ENCODE measurements at regions not wholly inside any gene's neighbourhood (a gene's known extent, or its start where the extent isn't known, plus 50 kb on each side); places are given as distances from the start of the nearest gene placed in this dataset.
"Not testable (repeated sequence)": the region's sequence is repeated elsewhere in the genome, so short reads cannot be mapped to it uniquely, and the experiment has no call there.

DNA sequence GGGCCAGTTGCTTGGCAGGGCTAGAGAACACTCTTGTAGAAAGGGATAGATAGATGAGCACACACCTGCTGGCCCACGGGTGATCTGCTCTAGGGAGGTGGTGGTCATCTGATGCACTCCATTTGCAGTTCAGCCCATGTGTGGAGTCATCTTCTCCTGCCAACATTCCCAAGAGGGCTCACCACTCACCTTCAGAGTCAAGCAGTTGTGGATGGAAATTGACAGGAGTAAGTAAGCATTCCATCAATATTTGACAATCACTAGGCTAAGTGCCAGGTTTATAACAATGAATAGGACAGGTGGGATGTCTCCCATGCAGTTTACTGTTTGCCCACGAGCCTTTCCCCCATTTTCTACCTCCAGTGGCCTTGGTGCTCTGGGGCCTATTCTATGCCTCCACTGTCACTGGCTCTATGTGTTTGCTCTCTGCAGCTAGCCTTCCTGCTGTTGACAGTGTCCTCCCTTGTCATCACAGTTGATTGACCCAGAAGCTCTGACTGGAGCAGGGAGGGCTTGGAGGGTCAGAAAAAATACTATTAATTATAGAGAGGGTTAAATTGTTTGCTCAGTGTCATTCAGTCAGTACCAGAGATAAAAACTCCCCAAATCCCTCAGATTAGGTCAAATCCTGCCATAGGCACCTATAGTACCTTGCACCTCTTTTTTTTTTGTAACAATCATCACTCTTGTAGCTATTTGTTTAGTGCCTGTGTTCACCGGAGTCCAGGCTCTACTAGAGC lies 134.6 kb upstream of the PZP start:
- in situ Hi-C loops (cut with HindIII; ENCODE audit: low sequenced_read_pairs), result no loop called here

DNA sequence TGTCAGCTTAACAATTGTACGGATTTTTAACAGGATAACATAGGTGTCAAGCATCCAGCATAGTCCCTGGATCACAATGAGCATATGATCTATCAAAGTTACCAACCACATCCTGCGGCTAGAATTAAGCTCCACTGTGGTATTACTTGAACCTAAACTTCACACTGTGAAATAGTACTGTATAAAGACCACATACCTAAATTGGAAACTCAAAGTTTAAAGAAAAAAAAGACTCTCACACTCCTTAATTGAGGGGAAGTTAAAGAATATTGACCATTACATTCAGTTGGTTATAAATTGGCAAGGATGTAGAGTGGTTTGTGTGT lies 133.0 kb upstream of the PZP start:
- in situ Hi-C loops (cut with HindIII; ENCODE audit: low sequenced_read_pairs), result no loop called here

DNA sequence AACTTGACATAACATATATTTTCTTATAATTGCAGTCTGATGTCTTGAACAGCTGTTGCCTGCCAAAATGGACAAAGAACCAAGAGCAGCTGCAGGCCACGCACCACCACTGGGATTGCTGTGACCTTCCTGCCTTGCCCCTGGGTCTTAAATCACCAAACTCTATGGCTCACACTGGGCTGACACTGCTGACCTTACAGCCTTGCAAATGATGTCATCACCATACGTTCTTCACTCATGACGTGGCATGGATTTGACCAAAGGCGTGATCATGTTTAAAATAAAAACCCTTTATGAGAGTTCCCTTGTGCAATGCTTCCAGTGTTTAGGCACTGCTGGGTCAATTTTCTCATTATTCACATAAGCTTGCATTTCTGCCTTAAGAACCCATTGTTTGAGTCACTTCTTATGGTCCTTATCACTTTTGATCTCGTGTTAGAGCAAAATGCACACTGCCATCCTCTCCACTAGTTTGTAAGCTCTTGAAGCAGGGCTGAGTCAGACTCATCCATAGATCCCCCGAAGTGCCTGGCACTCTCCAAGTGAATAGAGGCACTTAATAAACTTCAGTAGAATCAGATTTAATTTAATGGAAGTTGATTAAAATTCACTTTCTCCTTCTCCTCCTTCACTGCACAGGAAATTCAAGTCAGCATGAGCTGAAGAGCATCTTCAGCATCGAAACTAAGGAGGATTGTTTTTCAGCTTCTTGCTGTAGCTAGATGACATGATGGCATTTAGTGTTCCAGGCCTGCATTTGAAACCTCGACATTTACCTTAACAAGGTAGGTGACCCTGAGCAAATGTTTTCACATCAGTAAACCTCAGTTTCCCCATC lies 132.4 kb upstream of the PZP start:
- in situ Hi-C loops (cut with HindIII; ENCODE audit: low sequenced_read_pairs), result no loop called here

DNA sequence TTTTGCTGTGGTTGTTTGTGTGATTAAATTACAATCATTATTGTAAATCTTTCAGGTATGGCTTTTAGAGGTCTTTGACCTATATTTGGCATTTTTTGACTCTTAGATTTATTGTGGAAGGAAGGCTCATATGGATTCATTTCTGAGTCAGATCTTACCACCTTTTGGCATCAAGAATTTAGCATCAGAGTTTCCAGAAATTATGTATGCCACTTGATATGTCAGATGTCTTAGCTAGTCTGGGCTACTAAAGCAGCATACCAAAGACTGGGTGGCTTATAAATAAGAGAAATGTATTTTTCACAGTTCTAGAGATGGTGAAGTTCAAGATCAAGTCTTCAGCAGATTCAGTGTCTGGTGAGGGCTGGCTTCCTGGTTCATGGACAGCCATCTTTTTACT lies 129.5 kb upstream of the PZP start:
- in situ Hi-C loops (cut with HindIII; ENCODE audit: low sequenced_read_pairs), result no loop called here

DNA sequence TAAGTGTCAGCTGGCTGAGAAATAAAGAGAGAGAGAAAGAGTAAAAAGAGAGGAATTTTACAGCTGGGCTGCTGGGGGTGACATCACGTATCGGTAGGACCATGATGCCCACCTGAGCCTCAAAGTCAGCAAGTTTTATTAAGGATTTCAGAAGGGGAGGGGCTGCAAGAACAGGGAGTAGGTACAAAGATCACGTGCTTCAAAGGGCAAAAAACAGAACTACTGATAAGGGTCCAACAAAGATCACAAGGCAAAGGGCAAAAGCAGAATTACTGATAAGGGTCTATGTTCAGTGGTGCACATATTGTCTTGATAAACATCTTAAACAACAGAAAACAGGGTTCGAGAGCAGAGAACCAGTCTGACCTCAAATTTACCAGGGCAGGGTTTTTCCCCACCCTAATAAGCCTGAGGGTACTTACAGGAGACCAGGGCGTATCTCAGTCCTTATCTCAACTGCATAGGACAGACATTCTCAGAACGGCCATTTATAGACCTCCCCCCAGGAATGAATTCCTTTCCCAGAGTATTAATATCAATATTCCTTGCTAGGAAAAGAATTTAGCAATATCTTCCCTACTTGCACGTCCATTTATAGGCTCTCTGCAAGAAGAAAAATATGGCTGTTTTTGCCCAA lies 128.3 kb upstream of the PZP start:
- in situ Hi-C loops (cut with HindIII; ENCODE audit: low sequenced_read_pairs), result not testable (repeated sequence)

DNA sequence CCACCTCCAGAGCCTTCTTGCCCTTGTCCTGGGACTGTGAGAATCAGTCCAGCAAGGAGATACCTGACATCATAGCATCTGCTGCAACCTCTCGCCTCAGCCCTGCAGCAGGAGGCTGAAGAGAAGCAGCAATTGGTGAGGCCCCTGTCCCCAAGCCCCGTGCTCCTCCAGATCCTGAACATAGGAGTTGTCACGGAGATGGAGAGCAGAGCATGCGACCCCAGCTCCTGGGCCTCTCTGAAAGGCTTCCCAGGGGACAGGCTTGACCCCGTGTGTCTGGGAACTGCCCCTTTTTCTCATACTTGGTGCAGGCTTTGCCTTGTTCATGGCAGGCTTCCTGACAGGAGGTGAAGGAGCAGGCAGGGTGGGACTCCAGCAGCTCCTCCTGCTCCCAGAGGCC lies 127.7 kb upstream of the PZP start:
- in situ Hi-C loops (cut with HindIII; ENCODE audit: low sequenced_read_pairs), result no loop called here

DNA sequence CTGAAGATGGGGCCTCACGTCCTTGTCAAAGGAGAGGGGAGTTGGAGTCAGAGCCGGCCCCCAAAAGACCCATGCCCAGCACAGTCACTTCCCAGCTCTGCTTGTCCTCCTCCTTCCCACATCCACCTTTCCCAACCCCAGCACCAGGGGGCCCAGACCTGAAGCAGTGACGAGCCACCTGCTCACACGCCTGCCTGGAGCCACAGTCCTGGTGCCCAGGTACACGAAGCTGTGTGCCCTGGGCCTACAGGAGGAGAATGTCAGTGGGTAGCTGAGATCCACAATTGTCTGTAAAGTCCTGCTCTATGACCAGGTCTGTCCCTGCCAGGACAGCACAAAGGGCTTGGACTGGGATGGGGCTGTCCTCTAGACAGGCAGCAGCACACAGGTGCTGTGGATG lies 126.8 kb upstream of the PZP start:
- in situ Hi-C loops (cut with HindIII; ENCODE audit: low sequenced_read_pairs), result no loop called here

DNA sequence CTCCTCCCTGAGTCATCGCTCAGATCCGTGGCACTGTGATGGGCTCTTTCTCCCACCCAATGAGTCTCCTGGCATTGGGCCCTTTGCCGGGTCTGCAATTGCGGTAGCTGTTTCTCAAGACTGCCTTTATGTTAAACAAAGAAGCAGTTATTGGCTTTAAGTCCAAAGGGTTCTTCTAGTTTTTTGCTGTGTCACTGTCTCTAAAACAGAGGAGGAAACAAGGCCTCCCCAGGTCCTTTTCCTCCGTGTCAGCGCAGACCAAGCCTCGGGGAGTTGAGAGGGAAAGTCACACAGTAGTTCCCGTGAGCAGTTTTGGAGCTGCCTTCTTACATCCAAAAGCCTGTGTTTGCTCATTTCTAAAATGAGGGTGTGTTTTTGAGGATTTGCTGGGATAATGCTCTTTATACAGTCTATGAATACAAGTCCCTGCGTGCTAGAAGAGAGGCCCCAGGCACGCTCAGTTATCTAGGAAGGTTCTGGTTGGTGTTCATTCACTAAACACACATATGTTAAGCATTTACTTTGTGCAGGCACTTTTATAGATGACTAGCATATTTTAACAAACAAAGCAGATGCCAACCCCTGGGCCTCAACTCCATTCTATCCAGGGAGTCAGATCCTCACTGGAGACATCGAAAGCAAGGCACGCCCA lies 126.0 kb upstream of the PZP start:
- in situ Hi-C loops (cut with HindIII; ENCODE audit: low sequenced_read_pairs), result no loop called here

DNA sequence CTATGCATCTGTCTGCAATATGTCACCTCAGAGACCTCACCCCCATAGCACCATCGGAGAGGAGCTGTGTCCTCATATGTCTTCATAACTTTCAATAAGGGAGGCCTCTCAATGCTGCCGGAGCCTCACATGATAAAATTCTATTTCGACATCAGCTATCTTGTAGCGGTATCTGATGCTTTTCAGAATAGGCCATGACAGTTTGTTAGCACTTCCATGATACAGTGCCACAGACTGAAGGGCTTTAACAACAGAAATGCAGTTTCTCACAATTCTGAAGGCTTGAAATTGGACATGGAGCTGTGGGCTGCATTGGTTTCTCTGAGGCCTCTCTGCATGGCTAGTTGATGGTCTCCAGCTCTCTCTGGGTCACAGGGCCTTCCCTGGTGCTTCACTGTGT lies 125.0 kb upstream of the PZP start:
- in situ Hi-C loops (cut with HindIII; ENCODE audit: low sequenced_read_pairs), result no loop called here

DNA sequence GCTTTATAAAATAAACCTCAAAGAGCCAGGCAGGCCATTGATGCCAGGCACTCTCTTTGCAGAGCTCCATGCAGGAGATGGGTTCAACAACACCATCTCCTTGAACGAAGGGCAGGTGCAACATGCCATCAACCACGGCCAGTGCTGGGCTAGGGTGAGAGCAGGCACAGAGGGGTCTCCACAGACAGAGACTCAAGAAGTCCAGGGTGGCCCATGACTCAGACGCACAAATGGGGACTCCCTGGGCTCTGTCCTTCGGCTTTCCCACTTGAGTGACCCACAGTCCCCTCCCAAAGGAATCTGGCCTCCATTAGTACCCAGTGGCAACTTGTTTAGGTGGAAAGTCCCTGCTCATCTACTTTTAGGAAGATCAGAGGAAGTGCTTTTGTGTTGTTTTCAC lies 124.4 kb upstream of the PZP start:
- in situ Hi-C loops (cut with HindIII; ENCODE audit: low sequenced_read_pairs), result no loop called here

DNA sequence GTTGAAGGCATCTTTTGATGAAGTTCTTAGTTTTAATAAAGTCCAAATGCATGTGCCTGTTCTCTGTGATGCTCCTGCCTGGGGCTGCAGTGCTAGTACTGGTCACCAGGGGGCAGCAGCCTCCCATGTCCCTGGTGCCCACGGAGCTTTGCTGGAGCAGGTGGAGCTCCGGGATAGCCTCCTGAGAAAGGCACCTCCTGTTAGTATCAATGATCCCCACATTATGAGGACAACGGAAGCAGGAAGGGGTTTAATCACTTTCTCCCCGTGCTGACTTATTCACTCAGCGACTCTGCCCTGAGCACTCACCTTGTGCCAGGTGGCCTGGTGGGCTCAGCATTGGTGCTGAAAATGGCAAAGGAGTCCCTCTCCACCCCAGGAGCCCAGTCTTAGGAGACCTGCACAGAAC lies 123.0 kb upstream of the PZP start:
- in situ Hi-C loops (cut with HindIII; ENCODE audit: low sequenced_read_pairs), result no loop called here

DNA sequence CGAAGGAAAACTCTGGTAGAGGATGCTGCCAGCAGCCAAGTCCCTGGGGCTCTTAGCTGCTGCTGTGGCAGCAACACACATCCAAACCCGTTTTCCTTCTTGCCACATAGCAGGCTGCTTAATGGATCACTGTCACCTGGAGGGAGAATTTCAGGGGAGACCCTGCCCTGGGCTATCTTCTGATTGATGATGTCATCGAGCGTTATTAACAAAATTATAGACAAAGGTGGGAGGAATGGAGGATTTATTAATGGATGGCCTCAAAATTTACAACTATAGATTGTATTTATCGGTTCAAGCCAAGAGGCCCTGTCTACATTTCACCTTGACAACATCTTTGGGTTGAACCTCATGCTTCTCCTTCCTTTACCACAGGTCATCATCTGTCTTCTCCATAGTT lies 120.8 kb upstream of the PZP start:
- in situ Hi-C loops (cut with HindIII; ENCODE audit: low sequenced_read_pairs), result no loop called here

DNA sequence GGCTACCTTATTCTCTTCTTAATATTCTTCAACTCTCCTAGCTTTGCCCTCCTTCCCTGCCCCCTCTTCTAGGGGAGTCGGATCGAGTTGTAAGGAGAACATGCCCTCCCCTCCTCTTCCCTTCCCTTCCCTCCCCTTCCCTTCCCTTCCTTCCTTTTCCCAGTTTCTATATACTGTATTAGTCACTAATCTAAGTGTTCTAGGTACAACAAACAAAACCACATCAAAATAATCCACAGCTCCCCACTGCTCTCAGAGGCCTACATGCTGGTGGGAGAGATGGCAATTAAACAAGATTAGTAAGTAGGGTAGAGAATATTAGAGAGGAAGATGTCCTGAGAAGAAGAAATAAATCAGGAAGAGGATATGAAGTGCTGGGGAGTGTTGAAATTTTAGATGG lies 119.9 kb upstream of the PZP start:
- in situ Hi-C loops (cut with HindIII; ENCODE audit: low sequenced_read_pairs), result no loop called here

DNA sequence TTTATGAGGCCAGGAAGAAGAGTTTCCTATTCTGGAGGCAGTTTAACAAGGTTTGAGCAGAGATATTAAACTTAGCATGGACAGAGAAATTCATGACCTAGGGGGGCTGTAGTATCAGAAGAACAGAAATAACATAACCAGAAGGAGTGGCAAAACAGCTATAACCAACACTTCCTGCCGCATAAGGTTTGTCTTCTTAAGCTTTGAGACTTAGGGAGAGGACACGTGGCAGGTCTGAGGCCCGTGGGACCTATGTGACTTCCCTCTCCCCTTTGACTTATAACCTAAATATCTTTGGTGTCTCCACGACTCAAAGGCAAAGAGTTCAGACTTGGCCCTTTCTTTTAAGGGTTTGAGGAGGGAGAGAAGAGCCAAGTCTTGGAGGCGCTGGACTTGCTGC lies 119.1 kb upstream of the PZP start:
- in situ Hi-C loops (cut with HindIII; ENCODE audit: low sequenced_read_pairs), result no loop called here

DNA sequence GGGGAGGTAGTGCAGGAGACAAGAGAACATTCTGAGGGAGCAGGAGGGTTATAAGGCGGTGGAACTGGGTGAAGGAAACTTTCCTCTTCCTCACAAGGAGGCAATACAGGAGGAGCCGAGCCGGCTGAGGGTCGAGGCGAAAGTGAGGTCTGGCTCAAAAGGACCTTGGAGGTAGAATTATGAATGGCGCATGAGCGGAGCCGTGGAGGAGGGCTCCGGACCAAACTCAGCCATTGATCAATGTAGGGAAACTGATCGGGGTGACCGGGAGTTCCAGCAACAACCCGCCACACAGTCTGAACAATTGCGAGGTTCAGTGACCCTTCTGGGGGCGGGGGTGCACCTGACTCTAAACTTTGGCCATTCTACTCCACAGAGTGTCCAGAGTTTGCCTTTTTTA lies 118.7 kb upstream of the PZP start:
- in situ Hi-C loops (cut with HindIII; ENCODE audit: low sequenced_read_pairs), result not testable (repeated sequence)

DNA sequence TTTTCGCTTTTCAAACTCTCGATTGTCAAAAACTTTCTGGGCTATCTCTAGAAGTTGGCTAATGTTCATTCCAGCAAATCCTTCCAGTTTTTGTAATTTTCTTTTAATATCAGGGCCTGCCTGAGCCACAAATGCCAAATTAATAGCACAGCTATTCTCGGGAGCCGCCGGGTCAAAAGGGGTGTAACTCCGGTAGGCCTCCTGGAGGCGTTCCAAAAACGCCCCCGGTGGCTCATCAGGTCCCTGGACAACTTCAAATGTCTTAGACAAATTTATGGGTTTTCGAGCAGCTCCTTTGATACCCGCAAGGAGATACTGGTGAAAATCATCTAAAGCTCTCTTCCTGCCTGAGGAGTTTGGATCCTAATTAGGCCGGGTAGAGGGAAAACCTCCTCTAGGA lies 117.9 kb upstream of the PZP start:
- in situ Hi-C loops (cut with HindIII; ENCODE audit: low sequenced_read_pairs), result no loop called here

DNA sequence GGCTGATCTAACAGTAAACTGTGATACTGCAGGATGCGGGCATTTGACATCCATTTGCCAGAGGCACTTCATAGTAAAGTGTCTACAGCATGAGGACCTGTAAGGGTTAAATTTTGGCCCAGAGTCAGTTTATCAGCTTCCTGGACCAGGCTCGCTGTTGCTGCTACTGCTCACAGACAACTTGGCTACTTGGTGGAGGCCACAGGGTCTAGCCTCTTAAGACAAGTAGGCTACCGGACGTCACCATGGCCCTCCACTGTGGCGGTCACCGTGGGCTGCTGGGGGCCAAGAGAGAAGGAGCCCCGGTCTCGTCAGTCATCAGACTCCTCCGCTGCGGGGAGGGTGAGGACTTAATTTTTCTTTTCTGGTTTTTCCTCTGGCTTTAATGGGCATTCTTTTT lies 117.3 kb upstream of the PZP start:
- in situ Hi-C loops (cut with HindIII; ENCODE audit: low sequenced_read_pairs), result no loop called here

DNA sequence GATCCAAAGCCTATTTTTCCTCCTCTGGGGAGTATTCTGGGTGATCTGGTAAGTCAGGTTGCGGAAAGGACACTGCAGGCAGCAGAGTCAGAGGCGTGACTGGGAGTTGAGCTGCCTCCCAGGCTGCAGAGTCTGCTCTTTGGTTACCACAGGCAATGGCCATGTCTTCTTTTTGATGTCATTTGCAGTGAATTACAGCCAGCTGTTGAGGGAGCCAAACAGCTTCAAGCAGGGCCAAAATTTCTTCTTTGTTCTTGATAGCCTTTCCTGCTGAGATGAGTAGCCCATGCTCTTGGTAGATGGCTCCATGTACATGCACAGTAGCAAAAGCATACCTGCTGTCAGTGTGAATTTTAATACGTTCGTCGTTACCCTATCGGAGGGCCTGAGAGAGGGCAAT lies 116.6 kb upstream of the PZP start:
- in situ Hi-C loops (cut with HindIII; ENCODE audit: low sequenced_read_pairs), result no loop called here

DNA sequence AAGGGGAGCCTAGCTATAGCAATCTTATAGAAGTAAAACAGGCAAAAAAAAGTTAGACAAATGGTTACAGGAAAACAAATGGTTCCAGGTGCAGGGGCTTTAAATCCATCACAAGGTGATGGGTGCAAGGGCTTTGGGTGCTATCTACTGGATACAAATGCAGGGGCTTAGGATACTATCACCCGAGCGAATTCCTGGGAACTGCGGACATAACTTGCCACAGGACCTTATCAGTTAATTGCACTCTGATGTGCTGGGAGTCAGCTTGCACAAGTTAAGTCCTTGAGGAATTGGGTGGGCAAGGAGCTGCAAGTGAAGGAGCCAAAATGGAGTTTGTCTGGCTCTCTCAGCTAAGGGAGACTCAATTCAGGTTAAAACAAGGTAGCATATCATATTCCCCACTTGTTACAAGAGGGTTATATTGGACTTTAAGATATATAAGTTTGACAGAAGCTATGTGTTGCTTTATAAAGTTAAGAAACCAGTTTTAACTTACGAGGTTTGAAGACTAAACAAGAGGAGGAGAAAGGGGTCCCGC lies 115.0 kb upstream of the PZP start:
- in situ Hi-C loops (cut with HindIII; ENCODE audit: low sequenced_read_pairs), result no loop called here

DNA sequence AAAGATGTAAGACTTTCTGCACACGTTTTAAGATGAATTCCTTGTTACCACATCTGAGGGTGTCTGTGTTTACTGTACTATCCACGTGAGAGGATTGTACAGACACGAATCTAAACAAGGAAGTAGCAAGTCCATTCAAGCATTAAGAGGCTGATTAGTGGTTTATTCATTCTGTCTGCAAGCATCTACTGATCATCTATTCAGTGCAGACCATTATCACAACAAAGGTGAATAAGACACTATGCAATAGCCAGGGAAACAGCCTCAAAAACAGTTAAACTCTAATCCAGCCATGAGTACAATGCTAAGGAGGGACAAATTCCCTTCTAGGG lies 111.6 kb upstream of the PZP start:
- in situ Hi-C loops (cut with HindIII; ENCODE audit: low sequenced_read_pairs), result no loop called here

DNA sequence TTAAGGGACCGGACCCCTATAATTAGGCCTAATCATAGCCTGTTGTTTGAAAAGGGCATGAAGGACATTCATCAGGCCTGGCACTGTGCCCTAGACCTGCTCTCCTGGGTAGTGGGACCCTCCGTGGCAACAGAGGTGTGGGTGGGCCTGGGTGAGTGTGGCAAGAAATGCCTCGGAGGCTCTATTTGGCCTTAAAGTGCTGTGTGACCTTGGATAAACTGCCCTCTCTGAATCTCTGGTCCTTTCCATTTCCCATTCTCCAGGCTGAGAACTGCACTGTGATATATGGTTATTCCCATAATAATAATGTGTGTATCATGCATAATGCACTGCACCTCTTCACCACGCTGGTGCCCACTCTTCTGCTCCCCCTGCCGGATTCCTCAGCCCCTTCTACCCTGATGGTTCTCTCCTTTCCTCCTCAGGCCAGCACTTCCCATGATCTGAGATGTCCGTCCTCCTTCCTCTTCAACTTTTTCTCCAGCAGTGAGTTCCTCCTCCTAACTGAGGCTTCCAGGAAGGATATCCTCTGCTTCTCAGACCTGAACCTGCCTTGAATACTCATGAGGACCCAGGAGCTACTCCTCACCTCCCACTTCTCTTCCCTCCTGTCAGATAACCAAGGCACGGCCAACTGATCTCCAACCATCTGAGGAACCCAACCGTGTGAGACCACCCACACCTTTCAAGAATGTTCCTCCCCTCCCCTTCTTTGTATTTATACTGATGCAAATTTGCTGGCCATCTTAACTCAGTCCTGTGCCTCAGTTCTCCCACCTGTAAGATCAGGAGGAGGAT lies 111.0 kb upstream of the PZP start:
- in situ Hi-C loops (cut with HindIII; ENCODE audit: low sequenced_read_pairs), result no loop called here

All from endothelial cell of hepatic sinusoid (primary cell).